DND-41 (cell line): ENCODE measurements at regions not wholly inside any gene's neighbourhood (a gene's known extent, or its start where the extent isn't known, plus 50 kb on each side); places are given as distances from the start of the nearest gene placed in this dataset.

Source experiments
- EZH2 ChIP-seq: IDR thresholded peaks from 3 replicates; pipeline ENCODE4 v1.6.1; 2012; ENCODE audit warnings: borderline replicate concordance, low read depth, mild to moderate bottlenecking, moderate library complexity, low read length, inconsistent platforms; ENCODE audit not compliant: severe bottlenecking
- TF ChIP-seq, protein P1 (sequence below): IDR thresholded peaks from 2 replicates; pipeline ENCODE4 v1.5.1; 2012; ENCODE audit warnings: borderline replicate concordance, low read length, moderate library complexity, mild to moderate bottlenecking; ENCODE audit not compliant: poor library complexity, severe bottlenecking; ENCODE audit errors: extremely low read depth

DNA sequence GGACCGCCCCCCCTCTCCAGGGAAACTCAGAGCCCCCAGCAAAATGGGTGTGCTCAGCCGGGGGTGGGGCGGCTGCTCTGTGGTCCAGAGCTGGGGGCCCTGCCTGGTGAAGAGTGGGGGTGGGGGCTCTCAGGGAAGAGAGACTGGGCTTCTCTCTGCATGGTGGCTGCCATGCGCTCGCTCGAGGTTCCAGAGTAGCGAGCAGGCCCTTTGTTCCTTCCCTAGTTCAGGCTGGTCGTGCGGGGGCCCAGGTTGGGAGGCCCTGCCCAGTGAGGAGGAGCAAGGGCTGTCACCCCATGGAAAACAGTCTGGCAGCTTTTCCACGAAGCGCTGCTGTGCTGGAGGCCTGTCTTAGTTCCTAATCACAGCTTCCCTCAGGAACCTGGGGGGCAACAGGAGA is 134.6 kb downstream of the AEBP2 start:
- no peak for TF ChIP-seq EZH2
- TF ChIP-seq, protein P1, sequence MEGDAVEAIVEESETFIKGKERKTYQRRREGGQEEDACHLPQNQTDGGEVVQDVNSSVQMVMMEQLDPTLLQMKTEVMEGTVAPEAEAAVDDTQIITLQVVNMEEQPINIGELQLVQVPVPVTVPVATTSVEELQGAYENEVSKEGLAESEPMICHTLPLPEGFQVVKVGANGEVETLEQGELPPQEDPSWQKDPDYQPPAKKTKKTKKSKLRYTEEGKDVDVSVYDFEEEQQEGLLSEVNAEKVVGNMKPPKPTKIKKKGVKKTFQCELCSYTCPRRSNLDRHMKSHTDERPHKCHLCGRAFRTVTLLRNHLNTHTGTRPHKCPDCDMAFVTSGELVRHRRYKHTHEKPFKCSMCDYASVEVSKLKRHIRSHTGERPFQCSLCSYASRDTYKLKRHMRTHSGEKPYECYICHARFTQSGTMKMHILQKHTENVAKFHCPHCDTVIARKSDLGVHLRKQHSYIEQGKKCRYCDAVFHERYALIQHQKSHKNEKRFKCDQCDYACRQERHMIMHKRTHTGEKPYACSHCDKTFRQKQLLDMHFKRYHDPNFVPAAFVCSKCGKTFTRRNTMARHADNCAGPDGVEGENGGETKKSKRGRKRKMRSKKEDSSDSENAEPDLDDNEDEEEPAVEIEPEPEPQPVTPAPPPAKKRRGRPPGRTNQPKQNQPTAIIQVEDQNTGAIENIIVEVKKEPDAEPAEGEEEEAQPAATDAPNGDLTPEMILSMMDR: no peak
